Stimulated activated CD4-positive, alpha-beta T cell treated with anti-CD3 and anti-CD28 coated beads, TNF-alpha, amount 100 ng/mL, for 24 hours (primary cell): ENCODE measurements at regions not wholly inside any gene's neighbourhood (a gene's known extent, or its start where the extent isn't known, plus 50 kb on each side); places are given as distances from the start of the nearest gene placed in this dataset.

ENCODE experiments used
- DNase-seq, 3 experiments: peaks; one replicate each; pipeline ENCODE4 v3.0.0-alpha.2; 2020; ENCODE audit warnings: low read depth in 3 of 3

DNA sequence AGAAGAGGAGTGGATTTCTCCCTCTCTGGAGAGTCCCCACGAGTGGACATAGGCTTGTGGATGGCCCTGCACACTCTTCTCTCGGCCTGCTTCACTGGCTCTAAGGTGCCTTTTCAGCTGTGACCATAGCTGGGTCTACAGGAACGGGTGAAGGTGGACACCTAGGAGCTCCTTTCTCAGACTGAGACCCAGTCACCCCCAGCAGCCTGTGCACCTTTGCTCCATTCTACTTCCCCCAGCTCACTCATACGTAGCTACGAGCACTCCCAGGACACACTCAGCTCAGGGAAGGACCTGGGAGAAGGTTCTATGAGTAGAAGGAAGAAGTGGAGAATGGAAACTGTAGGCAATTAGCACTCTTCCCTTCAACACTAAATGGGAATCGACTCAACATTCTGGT lies 272.0 kb upstream of the KLF6 start:
- DNase-seq: no peak

DNA sequence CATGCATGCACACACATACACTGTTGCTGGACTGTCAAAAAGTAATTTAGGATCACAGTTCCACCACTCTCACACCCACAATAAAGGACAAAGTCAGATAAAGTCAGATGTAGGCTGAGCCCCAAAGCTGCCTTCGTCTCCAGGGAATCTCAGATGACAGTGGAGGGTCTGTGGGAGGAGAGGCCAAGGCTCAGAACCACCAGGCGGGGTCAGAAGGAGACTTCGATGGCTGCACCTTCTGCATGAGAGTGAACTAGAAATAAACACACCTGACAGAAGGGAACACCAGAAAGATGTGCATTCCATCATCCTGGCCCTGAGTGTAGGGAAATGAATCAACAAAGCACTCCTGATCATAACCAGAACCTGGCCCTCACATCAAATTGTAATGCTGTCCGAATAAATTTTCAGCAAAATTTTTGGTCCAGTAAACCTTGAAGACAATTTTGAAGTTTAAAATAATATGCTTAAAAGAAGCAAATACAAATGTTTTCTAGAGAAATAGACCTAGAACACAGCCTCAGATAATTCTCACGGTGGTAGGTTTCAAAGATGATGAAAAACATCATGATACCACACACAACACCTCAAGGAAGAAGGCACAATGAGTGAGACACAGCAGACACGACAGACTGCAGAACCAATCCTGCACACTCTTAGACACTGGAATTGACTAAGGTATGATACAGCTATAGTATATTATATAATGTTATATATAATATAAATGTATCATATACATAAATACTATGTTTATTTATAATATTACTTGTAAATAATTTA lies 269.8 kb upstream of the KLF6 start:
- DNase-seq: no peak

DNA sequence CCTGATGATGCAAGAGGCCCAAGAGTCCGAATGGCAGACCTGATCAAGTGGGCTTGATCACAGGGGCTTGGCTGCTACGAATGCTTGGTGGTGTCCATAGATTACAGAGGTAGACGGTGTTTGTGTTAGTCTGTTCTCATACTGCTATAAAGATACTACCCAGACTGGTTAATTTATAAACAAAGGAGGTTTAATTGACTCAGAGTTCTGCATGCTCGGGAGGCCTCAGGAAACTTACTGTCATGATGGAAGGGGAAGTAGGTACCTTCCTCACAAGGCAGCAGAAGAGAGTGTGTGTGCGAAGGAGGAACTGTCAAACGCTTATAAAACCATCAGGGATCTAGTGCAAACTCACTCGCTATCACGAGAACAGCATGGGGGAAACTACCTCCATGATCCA lies 268.9 kb upstream of the KLF6 start:
- DNase-seq: no peak

DNA sequence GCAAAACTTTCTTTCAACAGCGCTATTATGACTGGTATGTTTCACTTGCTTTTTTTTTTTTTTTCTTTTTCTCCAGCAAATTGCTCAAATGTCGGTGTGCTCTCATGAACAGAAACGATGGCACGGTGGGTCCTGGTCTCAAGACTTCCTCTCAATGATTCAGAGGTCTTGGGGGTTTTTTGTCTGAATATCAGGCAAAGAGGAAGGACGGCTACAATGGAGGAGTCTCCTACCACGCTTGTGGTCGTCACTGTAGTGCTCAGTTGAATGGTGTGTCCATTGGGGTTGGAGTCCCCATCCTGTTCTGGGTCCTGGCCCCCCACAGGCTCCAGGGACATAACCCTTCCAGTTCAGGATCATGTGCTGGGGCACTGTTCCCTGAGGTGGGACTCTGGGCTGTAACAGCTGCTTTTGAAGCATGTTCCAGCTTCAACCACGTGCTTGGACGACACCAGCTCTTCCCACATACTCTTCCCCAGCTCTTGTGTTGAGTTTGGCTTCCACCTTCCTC lies 266.7 kb upstream of the KLF6 start:
- DNase-seq: no peak

DNA sequence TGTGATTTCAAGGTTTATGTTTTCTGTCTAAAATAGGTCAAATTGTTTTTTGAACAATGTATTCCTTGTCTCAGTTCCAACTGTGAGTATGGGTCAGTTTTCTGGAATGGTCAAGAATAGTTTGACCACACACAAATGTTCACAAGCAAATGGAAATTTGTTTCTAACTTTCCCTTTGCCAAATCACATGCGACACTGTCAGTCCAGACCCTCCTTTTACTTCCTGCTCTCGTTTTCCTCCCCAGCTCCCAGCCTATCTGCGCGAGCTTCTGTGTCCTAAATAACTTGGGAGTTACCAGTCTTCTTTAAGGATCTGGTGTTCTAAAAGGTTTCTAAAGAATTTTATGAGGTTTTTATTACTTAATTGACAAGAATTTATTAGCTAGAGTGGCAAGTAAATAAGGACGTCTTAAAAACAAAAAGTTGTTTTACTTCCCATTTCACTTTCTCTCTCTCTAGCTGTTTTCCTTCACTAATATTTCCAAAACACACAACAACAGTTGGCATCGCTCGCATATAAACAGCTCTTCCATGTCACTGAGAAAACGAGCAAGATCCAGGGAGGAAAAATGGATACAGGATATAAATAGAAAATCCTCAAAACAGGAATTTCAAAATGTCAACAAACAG lies 266.1 kb upstream of the KLF6 start:
- no peak for DNase-seq

DNA sequence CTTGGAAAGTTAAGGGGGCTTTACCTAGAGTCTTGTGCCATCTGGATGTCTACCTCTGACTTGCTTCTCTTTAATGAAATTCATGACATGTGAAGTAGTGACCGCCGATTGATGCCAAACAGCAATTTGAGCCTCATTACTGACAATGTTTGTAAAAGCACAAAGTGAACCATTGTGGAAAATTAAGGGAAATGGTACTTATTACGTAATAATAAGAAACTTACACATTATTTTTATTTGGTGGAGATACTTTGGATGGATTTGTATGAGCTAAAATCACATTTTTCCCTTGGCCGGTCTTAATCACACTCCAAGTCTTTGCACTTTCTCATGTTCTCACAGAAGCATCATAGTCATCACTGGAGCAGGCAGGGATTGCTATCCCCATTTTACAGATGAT lies 265.1 kb upstream of the KLF6 start:
- DNase-seq: no peak

DNA sequence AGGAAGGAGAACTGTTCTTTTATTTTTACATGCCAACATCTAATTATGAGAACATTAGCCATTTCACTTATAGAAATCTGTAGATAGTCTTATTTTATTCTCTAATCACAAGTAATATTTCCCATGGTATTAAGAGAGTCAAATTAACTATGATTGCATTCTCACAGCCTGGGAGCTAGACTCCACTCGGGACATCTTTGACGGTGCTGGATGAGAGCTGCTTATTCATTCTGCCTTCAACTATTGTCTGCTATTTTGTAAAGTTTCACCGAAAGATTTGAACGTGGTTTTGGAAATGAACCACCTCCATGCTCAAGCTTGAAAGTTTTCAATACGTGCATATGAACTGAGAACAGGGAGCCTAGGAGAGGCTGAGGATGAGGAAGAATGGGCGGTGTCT lies 264.3 kb upstream of the KLF6 start:
- DNase-seq: no peak

DNA sequence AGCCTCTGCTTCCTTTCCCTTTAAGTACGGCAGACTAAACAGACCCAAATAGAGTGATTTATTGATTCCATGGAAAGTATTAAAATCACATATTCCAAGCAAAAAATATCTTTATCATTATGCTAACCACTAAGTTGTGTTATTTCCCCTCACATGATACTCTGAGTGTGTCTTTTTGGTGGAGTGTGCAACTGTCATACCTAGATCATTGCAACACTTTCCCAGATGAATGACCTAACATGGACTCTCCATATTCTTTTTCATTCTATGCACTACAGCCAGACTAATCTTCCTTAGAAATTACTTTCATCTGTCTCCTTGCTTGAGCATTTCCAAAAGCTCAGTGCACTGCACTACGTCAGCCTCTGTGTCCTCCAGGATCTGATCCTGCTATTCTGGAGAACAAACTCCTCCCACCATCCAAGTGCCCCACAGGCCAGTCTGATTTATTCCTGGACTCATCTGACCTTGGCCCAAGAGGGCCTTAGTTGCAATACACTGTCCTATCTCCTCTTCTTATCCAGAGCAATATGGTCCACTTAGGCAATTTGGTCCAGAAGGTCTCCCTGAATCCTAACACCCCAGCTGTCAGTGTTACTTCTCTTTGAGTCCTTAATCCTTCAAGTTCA lies 263.3 kb upstream of the KLF6 start:
- no peak for DNase-seq

DNA sequence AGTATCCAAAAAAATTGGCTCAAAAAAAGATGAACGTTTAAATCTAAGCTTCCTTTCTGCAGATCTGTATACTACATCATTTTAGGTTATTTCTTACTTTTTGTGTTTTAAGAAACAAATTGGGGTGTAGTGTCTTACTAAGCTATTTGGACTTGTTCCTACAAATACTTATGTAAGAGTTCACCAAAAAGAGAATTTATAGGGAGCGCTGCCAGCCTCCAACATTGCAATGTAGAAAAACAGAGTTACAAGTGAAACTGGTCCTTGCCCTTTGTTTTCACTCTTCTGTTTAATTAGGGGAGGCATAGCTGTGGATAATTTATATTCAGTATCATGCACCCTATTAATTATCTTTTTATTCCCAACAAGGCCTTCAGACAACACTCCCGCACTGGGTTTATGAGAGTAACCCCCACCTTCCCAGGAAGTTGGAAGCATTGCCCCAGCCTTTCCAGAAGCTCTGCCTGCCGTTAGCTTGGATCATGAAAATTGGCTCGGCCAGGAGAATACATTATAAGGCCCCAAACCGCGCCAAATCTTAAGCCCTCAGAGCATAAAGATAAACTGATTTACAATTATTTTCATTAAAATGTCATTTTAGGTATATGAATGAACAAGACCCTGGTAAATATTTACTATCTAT lies 261.8 kb upstream of the KLF6 start:
- DNase-seq: no peak

DNA sequence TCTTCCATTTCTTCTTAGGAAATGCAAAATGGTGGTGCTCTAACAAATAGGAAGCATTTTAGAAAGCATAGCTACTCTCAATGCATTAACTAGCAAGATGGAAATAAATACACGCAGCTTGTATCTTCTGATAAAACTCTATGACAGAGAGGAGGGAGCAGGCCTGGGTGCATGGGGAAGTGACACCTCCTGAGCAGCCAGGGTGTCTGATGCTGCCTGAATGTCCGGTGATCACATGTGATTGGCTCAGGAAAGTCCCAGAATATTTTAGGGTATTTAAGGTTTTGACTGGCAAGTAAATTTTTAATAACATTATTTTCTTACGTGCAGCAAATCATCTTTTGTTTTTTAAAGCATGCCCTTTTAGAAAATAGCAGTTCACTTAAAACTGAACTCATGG lies 261.0 kb upstream of the KLF6 start:
- DNase-seq: no peak

DNA sequence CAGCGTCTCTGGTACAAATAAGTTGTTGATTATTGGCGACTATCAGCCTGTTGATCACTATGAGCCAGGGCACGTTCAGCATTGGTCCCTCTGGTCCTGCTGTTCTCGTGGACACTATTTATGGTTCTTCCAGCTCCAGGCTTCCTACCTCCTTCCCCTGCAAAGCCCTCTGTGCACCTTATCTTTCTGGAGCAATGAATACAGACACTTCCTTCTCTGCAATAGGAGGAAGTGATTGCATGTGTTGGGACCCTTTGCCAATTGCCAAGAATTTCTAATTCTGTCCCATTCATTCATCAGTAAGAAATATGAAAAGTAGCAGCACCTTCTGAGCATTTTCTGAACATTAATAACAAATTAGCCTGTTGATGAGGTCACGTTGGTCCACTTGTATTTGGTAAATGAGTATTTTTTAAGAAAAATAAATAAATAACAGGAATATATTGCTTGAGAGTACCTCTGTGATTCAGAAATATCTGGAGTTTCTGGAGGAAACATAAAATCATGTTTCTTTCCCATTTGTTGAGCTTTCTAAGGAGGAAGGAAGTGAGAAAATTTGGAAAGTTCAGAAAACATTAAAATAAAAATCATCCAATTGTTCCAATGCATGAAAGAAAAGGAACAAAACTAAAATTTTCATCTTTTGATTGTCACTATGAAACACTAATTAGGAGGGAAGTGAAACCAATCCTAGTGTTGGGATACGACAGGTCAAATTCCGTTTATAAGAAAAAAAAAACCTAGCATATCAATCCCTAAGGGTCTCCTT lies 259.1 kb upstream of the KLF6 start:
- DNase-seq: no peak

DNA sequence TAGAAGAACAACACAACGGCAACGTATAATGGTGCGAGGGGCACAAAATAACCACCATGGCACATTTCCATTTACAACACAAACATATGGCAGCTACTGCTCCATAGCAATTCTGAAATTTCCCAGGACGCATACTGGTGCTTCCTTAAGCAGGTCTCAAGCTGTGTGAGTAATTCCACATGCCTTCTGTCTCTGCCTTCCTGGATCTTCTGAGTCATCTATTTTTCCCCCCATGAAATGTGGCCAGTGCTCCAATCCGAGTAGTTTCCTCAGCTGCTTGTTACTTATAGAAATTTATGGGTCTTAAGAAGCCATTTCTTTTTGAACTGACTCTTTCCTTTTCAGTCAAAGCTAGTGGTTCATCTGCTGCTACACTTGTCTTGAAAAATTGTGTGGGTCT lies 256.6 kb upstream of the KLF6 start:
- DNase-seq: no peak

DNA sequence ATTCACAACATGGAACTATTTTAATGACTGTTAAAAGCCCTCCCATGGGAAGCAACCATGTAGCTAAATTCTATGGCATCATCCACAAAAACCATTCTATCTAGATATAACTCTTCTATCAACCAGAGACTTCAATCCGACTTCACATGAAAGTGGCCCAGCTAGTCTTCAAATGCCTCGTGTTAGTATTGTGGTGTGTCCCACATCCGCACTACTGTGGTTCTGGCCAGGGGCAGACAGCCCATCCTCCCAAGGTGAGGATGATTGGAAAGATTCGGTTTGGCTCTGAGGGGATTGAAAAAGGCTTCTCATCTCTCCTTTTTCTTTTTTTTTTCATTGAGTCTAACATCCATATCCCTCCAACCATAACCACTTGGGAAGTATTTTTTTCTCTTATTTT lies 253.0 kb upstream of the KLF6 start:
- no peak for DNase-seq

DNA sequence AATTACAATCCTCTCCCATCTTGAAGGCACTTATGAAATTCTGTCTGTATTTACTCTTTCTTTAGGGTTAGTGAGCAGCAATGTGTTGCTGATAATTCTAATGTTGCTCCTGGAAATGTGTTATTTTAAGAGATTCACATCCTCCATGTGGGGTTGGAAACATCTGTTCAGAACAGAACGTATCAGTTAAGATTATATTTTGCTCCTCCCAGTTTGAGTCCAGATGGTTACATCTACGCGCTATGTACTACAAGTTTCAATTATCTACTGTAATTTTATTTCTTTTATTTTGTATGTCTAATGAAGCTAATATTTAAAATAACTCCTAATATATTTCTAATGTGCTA lies 250.6 kb upstream of the KLF6 start:
- no peak for DNase-seq

DNA sequence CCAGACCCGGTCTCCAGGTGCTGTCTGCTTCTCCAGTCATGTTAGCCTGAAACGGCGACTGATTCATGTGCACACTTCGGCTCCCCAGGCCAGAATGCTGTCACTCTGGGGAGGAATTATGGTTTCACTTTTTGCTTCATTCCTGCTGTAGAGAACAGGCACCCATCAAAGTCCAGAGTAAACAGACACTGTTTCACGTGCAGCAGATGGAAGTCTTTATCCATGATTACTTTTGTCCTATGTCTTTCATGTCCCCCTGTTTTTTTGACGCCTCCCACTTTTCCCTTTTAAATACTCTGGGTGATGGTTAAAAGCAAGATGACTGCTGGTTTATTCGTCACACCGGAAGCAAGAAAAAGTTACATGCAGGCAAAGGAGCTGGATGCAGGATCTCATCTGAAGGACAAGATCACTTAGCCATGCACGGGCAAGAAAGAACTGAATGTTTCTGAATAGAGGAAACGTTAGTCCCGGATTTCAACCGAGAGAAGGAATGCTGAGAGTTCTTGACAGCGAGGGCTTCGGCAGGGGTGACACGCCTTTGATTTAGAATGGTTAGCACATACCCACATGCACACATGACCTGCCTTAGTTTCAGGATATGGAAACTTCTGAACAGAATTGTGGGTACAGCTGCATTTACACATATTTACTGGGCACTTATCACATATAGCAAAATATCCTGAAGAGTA lies 250.0 kb upstream of the KLF6 start:
- no peak for DNase-seq

DNA sequence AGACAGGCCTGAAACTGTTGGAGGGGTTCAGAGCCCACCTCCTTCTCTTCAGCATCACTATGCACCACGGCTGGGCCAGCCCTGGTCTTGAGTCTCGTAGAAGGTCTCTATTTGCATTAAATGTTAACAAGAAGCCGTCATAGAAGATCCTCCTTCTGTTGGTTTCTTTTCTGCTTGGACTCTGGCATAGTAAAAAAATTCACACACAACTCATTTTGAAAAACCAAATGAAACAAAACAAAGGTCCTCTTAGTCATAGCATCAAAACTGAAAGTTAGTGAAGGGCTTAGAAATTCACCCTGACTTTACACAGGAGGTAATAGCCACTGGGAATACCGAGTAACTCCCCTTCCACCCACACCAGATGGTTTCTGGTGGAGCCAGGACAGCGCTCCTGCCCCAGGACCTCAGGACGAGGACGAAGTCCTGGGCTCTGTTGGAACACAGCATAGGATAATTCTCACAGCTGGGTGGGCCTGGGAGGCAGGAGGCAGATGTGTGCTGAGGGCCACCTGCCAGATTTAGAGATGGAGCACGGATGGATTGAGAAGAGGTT lies 248.4 kb upstream of the KLF6 start:
- DNase-seq: no peak

DNA sequence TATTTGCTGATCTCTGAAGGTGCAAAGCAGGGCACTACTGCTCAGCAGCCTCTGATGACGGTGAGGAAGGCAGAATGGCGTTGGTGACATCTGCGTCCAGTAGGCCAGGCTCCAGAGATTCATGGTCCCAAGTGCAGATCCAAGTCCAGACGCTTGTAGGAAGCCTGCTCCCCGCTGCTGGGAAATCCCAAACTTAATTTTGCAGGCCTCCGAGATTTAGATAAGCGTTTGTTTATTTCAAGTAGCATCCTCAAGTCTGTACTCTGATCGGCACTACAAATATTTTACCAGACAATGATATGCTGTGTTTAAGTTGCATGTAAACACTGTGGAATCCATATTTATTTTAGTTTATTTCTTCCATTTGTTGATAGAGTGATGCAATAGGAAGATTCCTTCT lies 244.9 kb upstream of the KLF6 start:
- DNase-seq: no peak

DNA sequence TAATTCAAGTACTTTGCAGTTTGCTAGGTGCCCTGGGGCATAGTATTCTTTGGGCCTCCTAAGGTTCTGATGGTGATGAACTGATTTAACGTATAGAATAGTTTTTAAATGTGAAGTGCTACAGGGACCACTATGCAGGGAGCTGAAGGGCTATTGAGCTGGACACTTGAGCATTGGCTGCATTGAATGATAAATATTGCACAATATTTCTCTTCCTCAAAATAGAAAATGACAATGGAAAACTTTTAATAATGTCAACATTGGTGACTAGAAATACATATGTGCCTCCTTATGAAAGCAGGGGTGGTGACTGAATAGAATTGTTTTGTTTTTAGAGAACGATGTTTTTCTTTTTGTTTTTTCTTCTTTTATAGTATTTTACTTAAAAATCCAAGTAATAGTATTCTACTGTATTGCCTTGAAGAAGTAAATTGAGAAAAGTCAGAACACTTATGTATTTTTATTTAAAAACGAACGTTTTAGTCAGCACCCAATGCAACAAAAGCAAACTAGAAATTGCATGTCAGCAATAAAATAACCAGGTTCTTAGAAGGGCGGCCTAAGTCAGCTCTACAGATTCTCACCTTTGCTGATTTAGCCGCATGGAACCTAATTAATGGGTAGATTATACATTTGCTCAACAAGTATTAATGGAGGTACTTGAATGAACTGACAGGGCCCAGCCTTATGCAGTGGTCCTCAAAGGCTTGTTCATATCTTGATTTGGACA lies 244.0 kb upstream of the KLF6 start:
- DNase-seq: no peak

DNA sequence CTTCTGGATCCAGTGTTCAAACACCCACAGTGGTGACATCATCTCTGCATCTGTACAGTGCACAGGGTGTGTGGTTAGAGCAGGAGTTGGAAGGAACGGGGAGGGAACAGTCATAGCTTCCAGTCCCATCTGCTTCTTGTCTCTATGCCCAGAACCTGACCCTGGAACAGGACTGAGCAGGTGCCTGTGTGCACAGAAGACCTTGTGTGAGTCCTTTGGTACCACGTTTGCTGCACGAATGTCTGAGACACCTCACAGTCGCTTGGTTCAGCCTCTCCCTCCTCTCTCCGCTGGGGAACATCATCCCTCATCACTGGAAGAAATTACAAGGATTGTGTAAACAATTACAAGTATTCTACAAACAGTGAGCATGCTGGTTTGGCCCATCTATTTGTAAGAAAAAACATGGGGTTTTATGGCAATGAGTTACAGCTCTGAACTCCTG lies 243.0 kb upstream of the KLF6 start:
- DNase-seq: no peak

DNA sequence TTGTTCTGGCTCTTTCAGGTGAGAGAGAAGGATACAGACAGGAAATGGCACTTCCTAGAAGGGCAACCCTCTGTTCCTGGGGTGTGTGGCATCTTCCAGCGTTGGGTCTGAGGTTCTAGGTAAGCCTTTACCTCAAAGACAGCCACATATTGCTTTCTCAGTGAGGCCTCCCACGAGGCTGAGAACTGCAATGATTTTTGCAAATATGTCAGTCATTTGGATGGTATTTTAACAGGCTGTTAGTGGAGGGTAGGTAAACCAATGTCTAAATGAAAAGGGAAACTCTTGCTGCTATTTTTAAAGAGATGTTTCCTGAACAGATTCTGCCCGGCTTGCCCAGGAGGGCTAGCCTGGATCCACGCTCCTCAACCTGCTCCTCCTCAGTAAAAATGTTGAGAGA lies 240.3 kb upstream of the KLF6 start:
- DNase-seq: no peak
